Muscle layer of duodenum (tissue), 2 donors: ENCODE measurements at regions not wholly inside any gene's neighbourhood (a gene's known extent, or its start where the extent isn't known, plus 50 kb on each side); places are given as distances from the start of the nearest gene placed in this dataset.
"Not testable (repeated sequence)": the region's sequence is repeated elsewhere in the genome, so short reads cannot be mapped to it uniquely, and the experiment has no call there.

Experiments used
- H3K27ac ChIP-seq: one replicate; pipeline ENCODE4 v1.7.0; 2013; ENCODE audit warnings: mild to moderate bottlenecking, low read length
- H3K27me3 ChIP-seq: one replicate; pipeline ENCODE4 v1.7.0; 2013; ENCODE audit warnings: low read depth, mild to moderate bottlenecking, control low read depth, low read length
- H3K36me3 ChIP-seq, 2 donors: one replicate each; pipeline ENCODE4 v1.7.0; 2013; ENCODE audit warnings: low read length in 2 of 2, control low read depth in 1 of 2, mild to moderate bottlenecking in 1 of 2; ENCODE audit not compliant: insufficient read depth in 2 of 2, control insufficient read depth in 1 of 2
- H3K4me1 ChIP-seq, 2 donors: one replicate each; pipeline ENCODE4 v1.7.0; 2013; ENCODE audit warnings: low read length in 2 of 2, mild to moderate bottlenecking in 2 of 2, control low read depth in 1 of 2, moderate library complexity in 1 of 2; ENCODE audit not compliant: insufficient read depth in 2 of 2, control insufficient read depth in 1 of 2
- H3K4me3 ChIP-seq, 2 donors: one replicate each; pipeline ENCODE4 v1.7.0; 2013; ENCODE audit warnings: low read length in 2 of 2, low read depth in 1 of 2, mild to moderate bottlenecking in 1 of 2
- H3K9me3 ChIP-seq, 2 donors: one replicate each; pipeline ENCODE4 v1.7.0; 2013; ENCODE audit warnings: low read length in 2 of 2, control low read depth in 1 of 2, mild to moderate bottlenecking in 1 of 2; ENCODE audit not compliant: control insufficient read depth in 1 of 2
- donor health status: healthy.

GRCh38 chr3:81087607-81088006 is 673.8 kb downstream of the GBE1 start:
- Histone ChIP-seq H3K27ac (no peak overlapping the region), H3K9me3 (no peaks in the 10 kb centered on the region), H3K4me3 (no peak overlapping the region), H3K4me1 (no peaks in the 10 kb centered on the region), H3K36me3 (no peaks in the 10 kb centered on the region), H3K27me3 (no peaks in the 10 kb centered on the region)

GRCh38 chr3:81086348-81086747 is 675.1 kb downstream of the GBE1 start:
- Histone ChIP-seq H3K36me3 (no peaks in the 10 kb centered on the region), H3K4me1 (no peaks in the 10 kb centered on the region), H3K4me3 (no peak overlapping the region), H3K27ac (no peak overlapping the region), H3K27me3 (no peaks in the 10 kb centered on the region), H3K9me3 (no peaks in the 10 kb centered on the region)

DNA sequence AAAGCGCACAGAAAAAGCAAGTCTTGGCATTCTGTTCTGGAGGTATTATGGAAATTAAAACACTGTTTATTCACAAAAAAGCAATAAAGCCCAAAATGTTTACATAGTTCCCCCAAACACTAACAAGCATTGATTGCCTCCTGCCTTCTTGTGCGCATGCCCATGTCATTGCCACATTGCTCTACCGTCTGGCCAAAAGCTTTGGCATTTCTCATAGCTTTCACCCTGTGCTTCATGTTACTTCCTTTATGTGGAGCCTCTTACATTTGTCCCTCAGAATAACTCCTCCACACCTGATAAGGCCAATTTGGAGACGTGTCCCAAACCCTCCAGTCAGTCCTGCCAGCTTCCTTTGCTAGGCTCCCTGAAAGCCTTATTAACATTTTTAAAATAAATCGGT is 680.8 kb downstream of the GBE1 start:
- no peaks in the 10 kb centered on the region for H3K27me3 ChIP-seq
- H3K4me1 ChIP-seq: no peaks in the 10 kb centered on the region
- no peaks in the 10 kb centered on the region for H3K9me3 ChIP-seq
- no peak overlapping the region for H3K4me3 ChIP-seq
- no peak overlapping the region for H3K27ac ChIP-seq
- H3K36me3 ChIP-seq: no peaks in the 10 kb centered on the region

DNA sequence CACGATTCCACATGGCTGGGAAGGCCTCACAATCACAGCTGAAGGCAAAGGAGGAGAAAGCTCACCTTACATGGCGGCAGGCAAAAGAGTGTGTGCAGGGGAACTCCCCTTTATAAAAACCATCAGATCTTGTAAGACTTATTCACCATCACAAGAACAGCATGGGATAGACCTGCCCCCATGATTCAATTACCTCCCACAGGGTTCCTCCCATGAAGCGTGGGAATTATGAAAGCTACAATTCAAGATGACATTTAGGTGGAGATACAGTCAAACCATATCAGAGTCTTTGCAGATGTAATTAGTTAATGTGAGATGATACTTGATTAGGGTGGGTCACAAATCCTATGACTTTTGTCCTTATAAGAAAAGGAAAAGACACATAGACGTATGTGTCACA is 688.9 kb downstream of the GBE1 start:
- no peak overlapping the region for H3K4me3 ChIP-seq
- no peaks in the 10 kb centered on the region for H3K9me3 ChIP-seq
- no peaks in the 10 kb centered on the region for H3K4me1 ChIP-seq
- H3K27me3 ChIP-seq: no peaks in the 10 kb centered on the region
- no peak overlapping the region for H3K27ac ChIP-seq
- no peaks in the 10 kb centered on the region for H3K36me3 ChIP-seq

DNA sequence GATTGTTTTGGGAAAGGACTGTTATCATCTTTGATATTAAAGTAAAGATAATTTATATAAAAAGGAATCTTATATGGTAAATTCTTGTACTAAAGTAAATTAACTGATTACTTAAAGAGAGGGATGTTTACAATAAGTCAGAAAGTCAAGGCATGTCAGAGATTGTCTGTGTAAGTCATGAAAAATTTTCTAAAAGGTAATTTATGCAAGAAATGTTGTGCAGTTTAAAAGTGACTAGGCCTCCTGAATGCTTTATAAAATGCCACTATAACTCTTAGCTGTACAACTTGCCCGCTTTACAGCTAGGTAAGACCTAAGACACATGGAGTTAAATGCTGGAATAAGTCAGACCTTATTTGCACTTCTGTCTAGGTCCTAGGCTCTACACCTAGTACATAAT is 692.9 kb downstream of the GBE1 start:
- no peak overlapping the region for H3K27ac ChIP-seq
- peaks cover 0 to 7% of the 10 kb centered on the region in 2 donors for H3K9me3 ChIP-seq
- H3K27me3 ChIP-seq: no peaks in the 10 kb centered on the region
- no peak overlapping the region for H3K4me3 ChIP-seq
- no peaks in the 10 kb centered on the region for H3K4me1 ChIP-seq
- H3K36me3 ChIP-seq: no peaks in the 10 kb centered on the region

GRCh38 chr3:81063896-81064295 is 697.5 kb downstream of the GBE1 start:
- Histone ChIP-seq H3K27ac (no peak overlapping the region), H3K27me3 (no peaks in the 10 kb centered on the region), H3K36me3 (no peaks in the 10 kb centered on the region), H3K4me1 (no peaks in the 10 kb centered on the region), H3K9me3 (peaks cover 0 to 7% of the 10 kb centered on the region in 2 donors), H3K4me3 (no peak overlapping the region)

DNA sequence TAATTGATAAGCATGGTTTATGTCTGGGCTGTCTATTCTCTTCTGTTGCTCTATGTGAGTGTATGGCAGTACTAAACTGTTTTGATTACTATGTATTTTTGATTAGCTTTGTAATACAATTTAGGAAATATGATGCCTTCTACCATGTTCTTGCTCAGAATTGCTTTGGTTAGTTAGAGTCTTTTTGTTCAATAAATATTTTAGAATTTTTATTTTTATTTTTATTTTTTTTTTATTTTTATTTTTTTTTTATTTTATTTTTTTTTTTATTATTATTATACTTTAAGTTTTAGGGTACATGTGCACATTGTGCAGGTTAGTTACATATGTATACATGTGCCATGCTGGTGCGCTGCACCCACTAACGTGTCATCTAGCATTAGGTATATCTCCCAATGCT is 710.3 kb downstream of the GBE1 start:
- not testable (repeated sequence) for H3K27ac ChIP-seq, H3K36me3 ChIP-seq, H3K4me1 ChIP-seq, H3K9me3 ChIP-seq, H3K4me3 ChIP-seq, H3K27me3 ChIP-seq

- no peaks in the 10 kb centered on the region for H3K4me1 ChIP-seq
- no peaks in the 10 kb centered on the region for H3K9me3 ChIP-seq
- H3K27me3 ChIP-seq: no peaks in the 10 kb centered on the region
- no peak overlapping the region for H3K4me3 ChIP-seq
- H3K27ac ChIP-seq: no peak overlapping the region
- no peaks in the 10 kb centered on the region for H3K36me3 ChIP-seq
Observed at GRCh38 chr3:81048058-81048665, 713.3 kb downstream of the GBE1 start.

- Histone ChIP-seq H3K36me3 (no peaks in the 10 kb centered on the region), H3K4me1 (no peaks in the 10 kb centered on the region), H3K9me3 (no peaks in the 10 kb centered on the region), H3K27ac (no peak overlapping the region), H3K27me3 (no peaks in the 10 kb centered on the region), H3K4me3 (no peak overlapping the region)
Observed at GRCh38 chr3:81045976-81046375, 715.5 kb downstream of the GBE1 start.

DNA sequence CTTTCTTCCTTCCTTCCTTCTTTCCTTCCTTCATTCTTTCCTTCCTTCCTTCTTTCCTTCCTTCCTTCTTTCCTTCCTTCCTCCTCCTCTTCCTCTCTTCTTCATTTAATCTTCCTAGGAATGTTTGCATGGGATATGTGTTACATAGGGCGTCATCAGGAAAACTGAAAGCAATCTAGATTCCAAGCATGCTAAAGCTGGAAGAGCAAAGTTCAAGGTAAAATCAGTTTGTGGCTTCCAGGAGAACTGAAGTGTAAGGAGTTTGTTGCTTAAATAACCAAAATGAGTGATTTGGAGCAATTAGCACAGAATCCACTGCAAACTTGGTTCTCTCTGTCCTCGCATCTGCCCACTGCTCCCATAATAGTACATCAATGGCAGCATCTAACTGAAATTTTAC is 716.2 kb downstream of the GBE1 start:
- no peak overlapping the region for H3K4me3 ChIP-seq
- no peaks in the 10 kb centered on the region for H3K9me3 ChIP-seq
- H3K27me3 ChIP-seq: no peaks in the 10 kb centered on the region
- no peaks in the 10 kb centered on the region for H3K4me1 ChIP-seq
- H3K27ac ChIP-seq: no peak overlapping the region
- H3K36me3 ChIP-seq: no peaks in the 10 kb centered on the region

GRCh38 chr3:81043660-81044199 is 717.7 kb downstream of the GBE1 start:
- Histone ChIP-seq H3K27me3 (no peaks in the 10 kb centered on the region), H3K36me3 (no peaks in the 10 kb centered on the region), H3K9me3 (no peaks in the 10 kb centered on the region), H3K4me1 (no peaks in the 10 kb centered on the region), H3K4me3 (no peak overlapping the region), H3K27ac (no peak overlapping the region)

- Histone ChIP-seq H3K4me3 (no peak overlapping the region), H3K4me1 (no peaks in the 10 kb centered on the region), H3K36me3 (no peaks in the 10 kb centered on the region), H3K27me3 (no peaks in the 10 kb centered on the region), H3K9me3 (peaks cover 0 to 2% of the 10 kb centered on the region in 2 donors), H3K27ac (no peak overlapping the region)
Observed at GRCh38 chr3:81043009-81043408, 718.4 kb downstream of the GBE1 start.
